NCI-H1436 treated with DMSO at 0.1 percent for 48 hours (cell line): ENCODE measurements at regions not wholly inside any gene's neighbourhood (a gene's known extent, or its start where the extent isn't known, plus 50 kb on each side); places are given as distances from the start of the nearest gene placed in this dataset.
"Not testable (repeated sequence)": the region's sequence is repeated elsewhere in the genome, so short reads cannot be mapped to it uniquely, and the experiment has no call there.

Source experiments
- DNase-seq: peaks from one replicate; lab custom pipeline; 2025; lab: John Stamatoyannopoulos, UW

- DNase-seq = peak; percentile 71
Measured at GRCh38 chr6:106745824-106746582, 116.6 kb downstream of the QRSL1 start.

- DNase-seq = no peak
Measured at GRCh38 chr6:106745197-106745770, 115.9 kb downstream of the QRSL1 start.

GRCh38 chr6:106744781-106745180 lies 115.4 kb downstream of the QRSL1 start:
- DNase-seq = no peak

- not testable (repeated sequence) for DNase-seq
Measured at GRCh38 chr6:106744029-106744428, 114.7 kb downstream of the QRSL1 start.

- DNase-seq = no peak
Measured at GRCh38 chr6:106743612-106744011, 114.2 kb downstream of the QRSL1 start.

- no peak for DNase-seq
Measured at GRCh38 chr6:106740287-106740686, 110.9 kb downstream of the QRSL1 start.

GRCh38 chr6:106739387-106739786 lies 110.0 kb downstream of the QRSL1 start:
- no peak for DNase-seq

- DNase-seq = no peak
Measured at GRCh38 chr6:106736502-106736901, 107.1 kb downstream of the QRSL1 start.

GRCh38 chr6:106735828-106736227 lies 106.5 kb downstream of the QRSL1 start:
- no peak for DNase-seq

GRCh38 chr6:106735136-106735633 lies 105.8 kb downstream of the QRSL1 start:
- no peak for DNase-seq

GRCh38 chr6:106733386-106733785 lies 104.0 kb downstream of the QRSL1 start:
- DNase-seq = no peak

GRCh38 chr6:106732376-106732940 lies 103.1 kb downstream of the QRSL1 start:
- no peak for DNase-seq

- no peak for DNase-seq
Measured at GRCh38 chr6:106731843-106732160, 102.4 kb downstream of the QRSL1 start.

GRCh38 chr6:106731144-106731842 lies 101.9 kb downstream of the QRSL1 start:
- no peak for DNase-seq

GRCh38 chr6:106730718-106731117 lies 101.3 kb downstream of the QRSL1 start:
- DNase-seq = no peak

- no peak for DNase-seq
Measured at GRCh38 chr6:106730264-106730663, 100.9 kb downstream of the QRSL1 start.

GRCh38 chr6:106729841-106730240 lies 100.5 kb downstream of the QRSL1 start:
- no peak for DNase-seq

GRCh38 chr6:106728296-106728870 lies 99.0 kb downstream of the QRSL1 start:
- DNase-seq = no peak

- no peak for DNase-seq
Measured at GRCh38 chr6:106727480-106728149, 98.2 kb downstream of the QRSL1 start.

GRCh38 chr6:106724848-106725247 lies 95.5 kb downstream of the QRSL1 start:
- DNase-seq = no peak

GRCh38 chr6:106724337-106724736 lies 95.0 kb downstream of the QRSL1 start:
- no peak for DNase-seq

GRCh38 chr6:106723419-106723818 lies 94.0 kb downstream of the QRSL1 start:
- not testable (repeated sequence) for DNase-seq
